Activated T-helper 2 cell treated with anti-CD3 and anti-CD28 coated beads, Interferon-gamma antibody, Interleukin-2, Interleukin-4, amounts not matched to agents 10 μg/mL and 5 μg/mL and 100 μg/mL, durations not matched to agents 14 hours and 24 hours and 36 hours (primary cell): ENCODE measurements at regions not wholly inside any gene's neighbourhood (a gene's known extent, or its start where the extent isn't known, plus 50 kb on each side); places are given as distances from the start of the nearest gene placed in this dataset.

Experiments used
- DNase-seq: peaks from one replicate; pipeline ENCODE4 v3.0.0; 2021; ENCODE audit warnings: low spot score
- H3K27ac Mint-ChIP-seq: one replicate; pipeline ENCODE4 v1.8.0; 2021; ENCODE audit warnings: mixed read lengths
- H3K27me3 Mint-ChIP-seq: one replicate; pipeline ENCODE4 v1.8.0; 2021; ENCODE audit warnings: low read depth, mixed read lengths
- H3K36me3 Mint-ChIP-seq: one replicate; pipeline ENCODE4 v1.8.0; 2021; ENCODE audit warnings: low read depth, mixed read lengths
- H3K4me1 Mint-ChIP-seq: one replicate; pipeline ENCODE4 v1.8.0; 2021; ENCODE audit warnings: low read depth, mixed read lengths
- H3K4me3 Mint-ChIP-seq: one replicate; pipeline ENCODE4 v1.8.0; 2021; ENCODE audit warnings: low read depth, mild to moderate bottlenecking, moderate library complexity, mixed read lengths
- H3K9me3 Mint-ChIP-seq: one replicate; pipeline ENCODE4 v1.8.0; 2021; ENCODE audit warnings: mixed read lengths
- intact Hi-C: fragments of 100-400 bp; cut with micrococcal nuclease; formaldehyde crosslinking; loops from one replicate; pipeline ENCODE4 v1.15.1; 2023

- peaks cover 22% of the 10 kb centered on the region for H3K36me3 Mint-ChIP-seq
- DNase-seq, result no peak
- peaks cover 86% of the 10 kb centered on the region for H3K4me1 Mint-ChIP-seq
- no peaks in the 10 kb centered on the region for H3K9me3 Mint-ChIP-seq
- intact Hi-C loops, result loop anchor here (1.0 to 10.0 kb wide), 13 partner anchors 7 to 1035 kb away; partner anchors contain the start of genes DYNC2LI1, PPM1B and ZFP36L2
- no peaks in the 10 kb centered on the region for H3K27me3 Mint-ChIP-seq
- H3K27ac Mint-ChIP-seq, result peak overlapping the region; percentile 67
- peak overlapping the region; percentile 65 for H3K4me3 Mint-ChIP-seq
Observed at GRCh38 chr2:43131890-43132682, 94.3 kb downstream of the ZFP36L2 start.

DNA sequence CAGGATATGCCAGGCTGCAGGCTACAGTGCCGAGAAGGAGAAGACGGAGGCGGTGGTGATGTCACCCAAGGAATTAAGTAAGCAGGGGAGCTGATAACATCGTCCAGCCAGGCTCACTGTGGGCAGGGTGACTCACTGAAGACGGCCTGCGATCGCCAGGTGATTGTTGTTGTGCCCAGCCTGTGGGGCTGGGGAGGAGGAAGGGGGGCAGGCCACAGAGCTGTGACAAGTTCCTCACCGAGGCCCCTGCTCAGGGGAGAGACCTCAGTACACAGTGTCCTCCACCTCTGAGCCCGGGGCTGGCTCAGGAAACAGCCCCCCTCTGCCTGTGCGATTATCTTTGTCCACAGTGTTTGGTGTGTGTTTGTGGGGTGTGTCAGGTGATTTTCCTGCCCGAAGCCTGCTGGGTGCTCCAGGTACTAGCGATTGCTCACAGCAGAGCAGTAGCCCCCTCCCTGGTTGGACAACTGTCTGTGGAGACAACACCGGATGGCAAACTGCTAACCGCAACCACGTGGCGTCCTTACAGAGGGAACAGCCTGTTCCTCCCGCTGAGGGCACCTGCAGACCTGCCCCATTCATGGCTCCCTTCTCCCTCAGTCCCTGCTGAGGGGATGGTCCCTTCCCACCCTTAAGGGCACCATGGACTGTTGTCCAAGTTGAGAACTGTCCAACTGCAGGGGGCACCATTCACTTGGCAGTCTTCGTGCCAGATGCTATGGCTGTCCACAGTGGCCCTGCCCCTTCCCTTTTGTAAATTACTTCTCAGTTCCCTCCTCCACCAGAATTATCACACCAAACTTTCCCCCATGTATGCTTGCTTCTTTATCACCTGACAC lies 95.1 kb downstream of the ZFP36L2 start:
- peak; percentile 79 for DNase-seq
- Mint-ChIP-seq H3K9me3 (no peaks in the 10 kb centered on the region), H3K27ac (peak overlapping the region; percentile 67), H3K4me3 (peak overlapping the region; percentile 65), H3K36me3 (peaks cover 23% of the 10 kb centered on the region), H3K27me3 (no peaks in the 10 kb centered on the region), H3K4me1 (peaks cover 78% of the 10 kb centered on the region)
- intact Hi-C loops, result loop anchor here (1.0 to 10.0 kb wide), 13 partner anchors 8 to 1036 kb away; partner anchors contain the start of genes DYNC2LI1, PPM1B and ZFP36L2

DNA sequence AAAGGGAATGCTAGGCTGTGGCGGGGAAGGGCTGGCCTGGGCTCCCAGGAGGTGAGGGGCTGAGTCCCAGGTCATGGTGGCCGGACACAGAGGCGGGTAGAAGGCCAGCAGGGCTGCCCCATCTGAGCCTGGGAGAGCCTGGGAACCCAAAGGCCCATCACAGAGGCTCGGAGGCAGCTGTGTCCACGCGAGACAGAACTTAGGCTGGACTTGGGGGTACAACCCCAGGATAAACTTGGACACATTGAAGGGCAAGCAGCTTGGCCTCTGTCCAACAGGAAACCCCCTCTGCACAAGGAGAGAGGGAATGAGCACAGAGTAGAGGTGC lies 95.9 kb downstream of the ZFP36L2 start:
- Mint-ChIP-seq H3K9me3 (no peaks in the 10 kb centered on the region), H3K36me3 (peaks cover 27% of the 10 kb centered on the region), H3K27ac (peak overlapping the region; percentile 67), H3K4me1 (peaks cover 78% of the 10 kb centered on the region), H3K4me3 (peak overlapping the region; percentile 62), H3K27me3 (no peaks in the 10 kb centered on the region)
- no peak for DNase-seq
- intact Hi-C loops, result loop anchor here (5.0 to 10.0 kb wide), 5 partner anchors 73 to 1037 kb away; partner anchors contain the start of genes DYNC2LI1 and PPM1B

- peak; percentile 25 for DNase-seq
- peaks cover 24% of the 10 kb centered on the region for H3K36me3 Mint-ChIP-seq
- H3K4me3 Mint-ChIP-seq, result peak overlapping the region; percentile 62
- H3K9me3 Mint-ChIP-seq, result no peaks in the 10 kb centered on the region
- H3K4me1 Mint-ChIP-seq, result peaks cover 74% of the 10 kb centered on the region
- H3K27ac Mint-ChIP-seq, result peak overlapping the region; percentile 67
- H3K27me3 Mint-ChIP-seq, result no peaks in the 10 kb centered on the region
- intact Hi-C loops, result loop anchor here (5.0 to 10.0 kb wide), 7 partner anchors 73 to 1037 kb away; partner anchors contain the start of genes DYNC2LI1 and PPM1B
Observed at GRCh38 chr2:43129676-43130547, 96.5 kb downstream of the ZFP36L2 start.

GRCh38 chr2:43128559-43128955 lies 97.8 kb downstream of the ZFP36L2 start:
- Mint-ChIP-seq H3K27me3 (no peaks in the 10 kb centered on the region), H3K36me3 (peaks cover 28% of the 10 kb centered on the region), H3K4me3 (no peak overlapping the region), H3K9me3 (no peaks in the 10 kb centered on the region), H3K4me1 (peaks cover 66% of the 10 kb centered on the region), H3K27ac (peak overlapping the region; percentile 67)
- intact Hi-C loops, result loop anchor here (5.0 kb wide), 2 partner anchors 164 to 181 kb away; no protein-coding TSS in a partner anchor
- DNase-seq, result no peak

DNA sequence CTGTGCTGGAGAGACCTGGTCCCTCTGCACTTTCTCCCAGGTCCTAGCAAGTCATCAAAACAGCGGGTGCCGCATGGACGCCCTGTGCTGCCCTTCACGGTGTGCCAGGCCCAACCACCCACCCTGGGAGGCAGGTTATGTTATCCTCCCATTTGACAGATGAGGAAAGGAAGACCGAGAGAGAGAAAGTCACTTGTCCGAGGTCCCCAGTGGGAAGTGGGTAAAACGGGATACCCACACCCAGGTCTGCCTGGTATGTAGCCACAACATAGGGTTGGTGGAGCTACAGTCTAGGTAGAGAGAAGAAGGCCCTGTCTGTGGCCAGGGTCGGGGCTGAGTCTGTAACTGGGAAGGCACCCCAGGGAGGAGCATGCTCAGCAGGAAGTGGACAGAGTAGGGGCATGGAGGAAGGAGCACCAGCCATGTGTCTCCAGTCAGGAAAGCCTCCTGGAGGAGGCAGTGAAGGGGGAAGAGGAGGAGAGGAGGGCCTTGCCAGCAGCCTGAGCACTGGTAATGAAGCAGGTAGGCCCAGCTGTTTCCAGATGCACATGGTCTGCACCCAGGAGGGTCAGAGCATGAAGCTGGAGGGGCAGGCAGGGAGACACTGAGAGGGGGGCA lies 98.4 kb downstream of the ZFP36L2 start:
- Mint-ChIP-seq H3K4me3 (no peak overlapping the region), H3K4me1 (peaks cover 61% of the 10 kb centered on the region), H3K27me3 (no peaks in the 10 kb centered on the region), H3K27ac (peak overlapping the region; percentile 67), H3K36me3 (peaks cover 28% of the 10 kb centered on the region), H3K9me3 (no peaks in the 10 kb centered on the region)
- no peak for DNase-seq
- intact Hi-C loops, result loop anchor here (1.0 to 5.0 kb wide), 3 partner anchors 101 to 181 kb away; no protein-coding TSS in a partner anchor

GRCh38 chr2:43127208-43127940 lies 99.0 kb downstream of the ZFP36L2 start:
- Mint-ChIP-seq H3K4me1 (peaks cover 58% of the 10 kb centered on the region), H3K4me3 (no peak overlapping the region)
- intact Hi-C loops, result loop anchor here (1.0 to 5.0 kb wide), 3 partner anchors 102 to 180 kb away; no protein-coding TSS in a partner anchor

GRCh38 chr2:43126817-43127207 lies 99.6 kb downstream of the ZFP36L2 start:
- H3K27ac Mint-ChIP-seq, result no peak overlapping the region
- H3K27me3 Mint-ChIP-seq, result no peaks in the 10 kb centered on the region
- H3K9me3 Mint-ChIP-seq, result no peaks in the 10 kb centered on the region
- no peak overlapping the region for H3K4me3 Mint-ChIP-seq
- peaks cover 31% of the 10 kb centered on the region for H3K36me3 Mint-ChIP-seq
- peaks cover 54% of the 10 kb centered on the region for H3K4me1 Mint-ChIP-seq
- DNase-seq, result no peak
- intact Hi-C loops, result loop anchor here (1.0 to 5.0 kb wide), 3 partner anchors 102 to 180 kb away; no protein-coding TSS in a partner anchor

More at GRCh38 chr2:43127208-43127940, 99.0 kb downstream of the ZFP36L2 start:
- H3K36me3 Mint-ChIP-seq, result peaks cover 27% of the 10 kb centered on the region
- no peaks in the 10 kb centered on the region for H3K9me3 Mint-ChIP-seq
- DNase-seq, result peak; percentile 78
- peak overlapping the region; percentile 67 for H3K27ac Mint-ChIP-seq
- H3K27me3 Mint-ChIP-seq, result no peaks in the 10 kb centered on the region

- Mint-ChIP-seq H3K27ac (no peak overlapping the region), H3K9me3 (no peaks in the 10 kb centered on the region), H3K4me1 (peaks cover 39% of the 10 kb centered on the region), H3K4me3 (no peak overlapping the region), H3K27me3 (no peaks in the 10 kb centered on the region), H3K36me3 (peaks cover 35% of the 10 kb centered on the region)
- intact Hi-C loops, result loop anchor here (5.0 kb wide), 2 partner anchors 167 to 178 kb away; no protein-coding TSS in a partner anchor
- DNase-seq, result no peak
Observed at GRCh38 chr2:43125090-43125998, 101.1 kb downstream of the ZFP36L2 start.

DNA sequence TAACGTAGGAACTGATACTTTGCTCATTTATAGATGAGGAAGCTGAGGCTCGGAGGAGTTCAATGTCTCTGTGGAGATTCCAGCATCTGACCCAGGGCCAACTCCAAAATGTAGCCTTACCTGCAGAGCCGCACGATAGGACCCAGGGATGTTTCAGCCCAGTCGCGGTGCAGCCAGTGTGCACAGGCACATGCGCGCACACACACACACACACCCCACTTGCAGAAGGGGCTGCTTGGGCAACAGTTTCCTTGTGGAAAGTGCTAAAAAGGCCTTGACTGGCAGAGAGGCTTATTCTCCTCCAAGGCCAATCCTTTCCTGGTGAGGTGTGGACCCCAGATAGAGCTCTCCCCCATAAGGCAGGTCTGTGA lies 101.7 kb downstream of the ZFP36L2 start:
- no peak for DNase-seq
- no peak overlapping the region for H3K4me3 Mint-ChIP-seq
- H3K27me3 Mint-ChIP-seq, result no peaks in the 10 kb centered on the region
- intact Hi-C loops, result loop anchor here (5.0 kb wide), 2 partner anchors 168 to 177 kb away; no protein-coding TSS in a partner anchor
- H3K36me3 Mint-ChIP-seq, result peaks cover 37% of the 10 kb centered on the region
- H3K4me1 Mint-ChIP-seq, result peaks cover 32% of the 10 kb centered on the region
- no peak overlapping the region for H3K27ac Mint-ChIP-seq
- H3K9me3 Mint-ChIP-seq, result peaks cover 2% of the 10 kb centered on the region
